WERI-Rb-1 (cell line): ENCODE measurements at regions not wholly inside any gene's neighbourhood (a gene's known extent, or its start where the extent isn't known, plus 50 kb on each side); places are given as distances from the start of the nearest gene placed in this dataset.
A peak's percentile ranks its signal among the peaks of the same experiment; 100 is the strongest.

ENCODE experiments used
- DNase-seq: peaks from one replicate; pipeline ENCODE4 v3.0.0-alpha.2; 2020
- H3K27ac ChIP-seq: fragments of 250-450 bp; sonication (Bioruptor Pico); 2 replicates; pipeline ENCODE4 v1.5.1; 2020; ENCODE audit warnings: mild to moderate bottlenecking, moderate library complexity
- H3K27me3 ChIP-seq: fragments of 250-450 bp; sonication (Bioruptor Pico); 2 replicates; pipeline ENCODE4 v1.5.1; 2021; ENCODE audit warnings: mild to moderate bottlenecking, low read depth, moderate library complexity; ENCODE audit not compliant: insufficient read depth, severe bottlenecking
- H3K36me3 ChIP-seq: fragments of 250-450 bp; sonication (Bioruptor Pico); 2 replicates; pipeline ENCODE4 v1.5.1; 2020; ENCODE audit warnings: mild to moderate bottlenecking, moderate library complexity
- H3K4me3 ChIP-seq: 2 replicates; pipeline ENCODE4 v1.5.1; 2011; ENCODE audit warnings: low read depth, mild to moderate bottlenecking, control low read depth, low read length
- H3K9me3 ChIP-seq: fragments of 250-450 bp; sonication (Bioruptor Pico); 2 replicates; pipeline ENCODE4 v1.5.1; 2021; ENCODE audit warnings: mild to moderate bottlenecking, moderate library complexity; ENCODE audit not compliant: severe bottlenecking
- CTCF ChIP-seq: IDR thresholded peaks from 2 replicates; pipeline ENCODE4 v1.5.1; 2011; ENCODE audit warnings: low read depth, mild to moderate bottlenecking, control low read depth, inconsistent platforms, low read length

GRCh38 chr5:19175776-19176570, 812.0 kb downstream of the CDH18 start:
- H3K4me3 ChIP-seq, result no peak overlapping the region
- no peaks in the 10 kb centered on the region for H3K27me3 ChIP-seq
- peak overlapping the region; percentile 90 for H3K27ac ChIP-seq
- TF ChIP-seq CTCF, result no peak
- no peaks in the 10 kb centered on the region for H3K36me3 ChIP-seq
- peaks cover 2% of the 10 kb centered on the region for H3K9me3 ChIP-seq
- DNase-seq, result peak; percentile 36

GRCh38 chr5:19179571-19179970, 808.4 kb downstream of the CDH18 start:
- DNase-seq, result no peak
- H3K27ac ChIP-seq, result peak overlapping the region; percentile 8
- H3K36me3 ChIP-seq, result no peaks in the 10 kb centered on the region
- H3K27me3 ChIP-seq, result no peaks in the 10 kb centered on the region
- TF ChIP-seq CTCF, result no peak
- no peak overlapping the region for H3K4me3 ChIP-seq
- H3K9me3 ChIP-seq, result peaks cover 2% of the 10 kb centered on the region

GRCh38 chr5:19189176-19189575, 798.8 kb downstream of the CDH18 start:
- no peak for DNase-seq
- H3K36me3 ChIP-seq, result no peaks in the 10 kb centered on the region
- H3K9me3 ChIP-seq, result peaks cover 4% of the 10 kb centered on the region
- no peak for TF ChIP-seq CTCF
- no peak overlapping the region for H3K4me3 ChIP-seq
- no peak overlapping the region for H3K27ac ChIP-seq
- no peaks in the 10 kb centered on the region for H3K27me3 ChIP-seq

GRCh38 chr5:19193631-19194030, 794.4 kb downstream of the CDH18 start:
- Histone ChIP-seq H3K36me3 (no peaks in the 10 kb centered on the region), H3K27ac (no peak overlapping the region), H3K9me3 (no peaks in the 10 kb centered on the region), H3K4me3 (no peak overlapping the region), H3K27me3 (no peaks in the 10 kb centered on the region)
- TF ChIP-seq CTCF, result no peak
- no peak for DNase-seq

GRCh38 chr5:19196631-19197030, 791.4 kb downstream of the CDH18 start:
- no peak overlapping the region for H3K4me3 ChIP-seq
- no peaks in the 10 kb centered on the region for H3K36me3 ChIP-seq

More at GRCh38 chr5:19196631-19197030, 791.4 kb downstream of the CDH18 start:
- Histone ChIP-seq H3K27ac (no peak overlapping the region), H3K9me3 (no peaks in the 10 kb centered on the region), H3K27me3 (no peaks in the 10 kb centered on the region)
- DNase-seq, result no peak
- TF ChIP-seq CTCF, result no peak
